ENCODE measurements at regions not wholly inside any gene's neighbourhood (a gene's known extent, or its start where the extent isn't known, plus 50 kb on each side); places are given as distances from the start of the nearest gene placed in this dataset.

DNA sequence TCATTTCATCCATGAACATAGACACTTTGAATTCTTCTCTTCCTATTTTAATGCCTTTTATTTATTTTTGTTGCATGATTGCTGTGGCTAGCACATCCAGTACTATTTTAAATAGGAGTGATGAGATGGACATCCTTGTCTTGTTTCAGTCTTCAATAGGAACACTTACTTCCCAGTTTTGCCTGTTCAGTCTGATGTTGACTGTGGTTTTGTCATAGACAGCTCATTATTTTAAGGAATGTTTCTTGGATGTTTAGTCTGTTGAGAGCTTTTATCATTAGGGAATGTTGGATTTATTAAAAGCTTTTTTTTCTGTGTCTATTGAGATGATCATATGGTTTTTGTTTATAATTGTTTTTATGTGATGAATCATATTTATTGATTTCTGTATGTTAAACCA is 586.6 kb downstream of the SLITRK1 start:
- Histone ChIP-seq H3K4me3 (no peak overlapping the region), H3K36me3 (no peaks in the 10 kb centered on the region), H3K27me3 (no peaks in the 10 kb centered on the region), H3K27ac (no peak overlapping the region), H3K4me1 (no peaks in the 10 kb centered on the region), H3K9me3 (no peaks in the 10 kb centered on the region)
- DNase-seq (no peak), ATAC-seq (ENCODE audit: low FRiP score in 2 of 2) (no peak)
- TF ChIP-seq EP300 (IDR thresholded peaks at IDR 0.05) (no peak), POLR2A (IDR thresholded peaks at IDR 0.05) (no peak), POLR2AphosphoS5 (IDR thresholded peaks at IDR 0.05) (no peak)
- TF ChIP-seq, protein P1, sequence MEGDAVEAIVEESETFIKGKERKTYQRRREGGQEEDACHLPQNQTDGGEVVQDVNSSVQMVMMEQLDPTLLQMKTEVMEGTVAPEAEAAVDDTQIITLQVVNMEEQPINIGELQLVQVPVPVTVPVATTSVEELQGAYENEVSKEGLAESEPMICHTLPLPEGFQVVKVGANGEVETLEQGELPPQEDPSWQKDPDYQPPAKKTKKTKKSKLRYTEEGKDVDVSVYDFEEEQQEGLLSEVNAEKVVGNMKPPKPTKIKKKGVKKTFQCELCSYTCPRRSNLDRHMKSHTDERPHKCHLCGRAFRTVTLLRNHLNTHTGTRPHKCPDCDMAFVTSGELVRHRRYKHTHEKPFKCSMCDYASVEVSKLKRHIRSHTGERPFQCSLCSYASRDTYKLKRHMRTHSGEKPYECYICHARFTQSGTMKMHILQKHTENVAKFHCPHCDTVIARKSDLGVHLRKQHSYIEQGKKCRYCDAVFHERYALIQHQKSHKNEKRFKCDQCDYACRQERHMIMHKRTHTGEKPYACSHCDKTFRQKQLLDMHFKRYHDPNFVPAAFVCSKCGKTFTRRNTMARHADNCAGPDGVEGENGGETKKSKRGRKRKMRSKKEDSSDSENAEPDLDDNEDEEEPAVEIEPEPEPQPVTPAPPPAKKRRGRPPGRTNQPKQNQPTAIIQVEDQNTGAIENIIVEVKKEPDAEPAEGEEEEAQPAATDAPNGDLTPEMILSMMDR (IDR thresholded peaks at IDR 0.05): no peak

DNA sequence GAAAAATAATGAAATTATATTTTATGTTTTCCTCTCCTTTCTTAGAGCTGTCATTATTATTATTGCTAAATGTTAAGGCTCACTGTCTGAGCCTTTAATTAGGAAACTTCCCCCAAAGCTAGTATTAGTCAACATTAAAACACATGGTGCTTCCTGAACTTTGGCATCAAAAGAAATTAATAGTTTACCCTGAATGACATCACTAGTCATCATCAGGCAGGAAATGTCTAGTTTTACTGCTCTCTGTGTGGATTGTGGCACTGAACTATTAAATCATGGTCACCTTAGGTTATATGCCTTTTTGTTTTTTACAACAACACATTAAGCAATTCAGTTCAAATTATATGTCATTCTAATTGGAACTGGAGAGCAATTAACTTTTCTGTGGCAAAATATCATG is 595.5 kb downstream of the SLITRK1 start:
- Histone ChIP-seq H3K27ac (no peak overlapping the region), H3K9me3 (no peaks in the 10 kb centered on the region), H3K4me1 (no peaks in the 10 kb centered on the region), H3K4me3 (no peak overlapping the region), H3K36me3 (no peaks in the 10 kb centered on the region), H3K27me3 (no peaks in the 10 kb centered on the region)
- TF ChIP-seq POLR2AphosphoS5 (IDR thresholded peaks at IDR 0.05) (no peak), EP300 (IDR thresholded peaks at IDR 0.05) (no peak), POLR2A (IDR thresholded peaks at IDR 0.05) (no peak)
- TF ChIP-seq, protein P1 (IDR thresholded peaks at IDR 0.05): no peak
- ATAC-seq (ENCODE audit: low FRiP score in 2 of 2) (no peak), DNase-seq (no peak)

DNA sequence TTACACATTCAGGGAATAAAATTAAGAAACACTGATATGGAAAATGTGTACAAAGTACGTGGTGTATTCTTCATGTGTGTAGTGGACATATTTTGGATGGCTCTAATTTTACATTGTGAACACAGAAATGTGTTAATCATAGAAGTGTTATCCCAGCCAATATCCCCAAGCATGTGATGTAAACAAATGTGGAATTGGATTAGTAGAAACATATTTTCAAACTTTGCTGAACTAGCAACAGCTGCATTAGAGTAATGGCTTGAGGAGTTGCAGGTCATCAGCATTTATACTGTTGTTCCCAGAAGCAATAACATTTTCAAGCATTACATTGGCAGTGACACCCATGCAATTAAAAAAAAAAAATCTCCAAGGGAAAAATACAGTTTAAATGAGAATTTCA is 600.6 kb downstream of the SLITRK1 start:
- H3K9me3 ChIP-seq: no peaks in the 10 kb centered on the region
- ATAC-seq (ENCODE audit: low FRiP score in 2 of 2): no peak
- H3K36me3 ChIP-seq: no peaks in the 10 kb centered on the region
- no peaks in the 10 kb centered on the region for H3K4me1 ChIP-seq
- no peaks in the 10 kb centered on the region for H3K27me3 ChIP-seq
- TF ChIP-seq EP300 (IDR thresholded peaks at IDR 0.05) (no peak), POLR2AphosphoS5 (IDR thresholded peaks at IDR 0.05) (no peak), POLR2A (IDR thresholded peaks at IDR 0.05) (no peak)
- TF ChIP-seq, protein P1 (IDR thresholded peaks at IDR 0.05): no peak
- H3K4me3 ChIP-seq: no peak overlapping the region
- 68 to 69% methylated on average over 1 of the region's 1 CpG for WGBS, 2 donors
- H3K27ac ChIP-seq: no peak overlapping the region
- no peak for DNase-seq

- Histone ChIP-seq H3K4me3 (no peak overlapping the region), H3K9me3 (no peaks in the 10 kb centered on the region), H3K36me3 (no peaks in the 10 kb centered on the region), H3K27ac (no peak overlapping the region), H3K27me3 (no peaks in the 10 kb centered on the region), H3K4me1 (no peaks in the 10 kb centered on the region)
- ATAC-seq (ENCODE audit: low FRiP score in 2 of 2): no peak
- no peak for DNase-seq
- TF ChIP-seq, protein P1 (IDR thresholded peaks at IDR 0.05): no peak
- TF ChIP-seq POLR2AphosphoS5 (IDR thresholded peaks at IDR 0.05) (no peak), EP300 (IDR thresholded peaks at IDR 0.05) (no peak), POLR2A (IDR thresholded peaks at IDR 0.05) (no peak)
These were observed 607.6 kb downstream of the SLITRK1 start for GRCh38 chr13:83274679-83275078.

- Histone ChIP-seq H3K27ac (no peak overlapping the region), H3K4me3 (no peak overlapping the region), H3K4me1 (no peaks in the 10 kb centered on the region), H3K36me3 (no peaks in the 10 kb centered on the region), H3K9me3 (no peaks in the 10 kb centered on the region), H3K27me3 (no peaks in the 10 kb centered on the region)
- DNase-seq (no peak), ATAC-seq (ENCODE audit: low FRiP score in 2 of 2) (no peak)
- no peak for TF ChIP-seq EP300 (IDR thresholded peaks at IDR 0.05)
- TF ChIP-seq POLR2A (IDR thresholded peaks at IDR 0.05): no peak
- TF ChIP-seq POLR2AphosphoS5 (IDR thresholded peaks at IDR 0.05): no peak
- TF ChIP-seq, protein P1 (IDR thresholded peaks at IDR 0.05): no peak
- 46 to 54% methylated on average over 1 of the region's 1 CpG for WGBS, 2 donors
These were observed 609.5 kb downstream of the SLITRK1 start for GRCh38 chr13:83272652-83273240.

All from upper lobe of left lung (tissue), 6 donors.